RCC 7860 (cell line): ENCODE measurements at regions not wholly inside any gene's neighbourhood (a gene's known extent, or its start where the extent isn't known, plus 50 kb on each side); places are given as distances from the start of the nearest gene placed in this dataset.

Experiments used
- DNase-seq: peaks from one replicate; pipeline ENCODE4 v3.0.0-alpha.2; 2015; ENCODE audit warnings: low spot score
- FAIRE-seq: peaks from 2 replicates; lab custom pipeline; 2012; peaks lifted over from hg19 to GRCh38; lab: Jason Lieb, UNC

- DNase-seq (no peak), FAIRE-seq (no peak)
Measured at GRCh38 chr7:54469740-54470139, 72.4 kb upstream of the VSTM2A start.

DNA sequence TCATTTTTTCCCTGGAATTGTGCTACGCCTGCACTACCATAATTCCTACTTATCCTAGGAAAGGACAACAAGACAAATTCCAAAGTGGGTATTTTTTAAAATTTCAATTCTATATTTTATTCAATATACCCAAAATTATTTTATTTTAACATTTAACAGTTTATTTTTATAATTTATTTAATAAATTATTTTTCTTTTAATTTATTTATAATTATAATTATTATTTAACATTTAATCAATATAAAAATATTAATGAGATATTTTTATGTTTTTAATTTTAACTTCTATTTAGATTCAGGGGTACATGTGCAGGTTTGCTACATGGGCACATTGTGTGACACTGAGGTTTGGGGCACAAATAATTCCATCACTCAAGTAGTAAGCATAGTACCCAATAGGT lies 65.6 kb upstream of the VSTM2A start:
- no peak for DNase-seq
- FAIRE-seq = peak; percentile 84

DNA sequence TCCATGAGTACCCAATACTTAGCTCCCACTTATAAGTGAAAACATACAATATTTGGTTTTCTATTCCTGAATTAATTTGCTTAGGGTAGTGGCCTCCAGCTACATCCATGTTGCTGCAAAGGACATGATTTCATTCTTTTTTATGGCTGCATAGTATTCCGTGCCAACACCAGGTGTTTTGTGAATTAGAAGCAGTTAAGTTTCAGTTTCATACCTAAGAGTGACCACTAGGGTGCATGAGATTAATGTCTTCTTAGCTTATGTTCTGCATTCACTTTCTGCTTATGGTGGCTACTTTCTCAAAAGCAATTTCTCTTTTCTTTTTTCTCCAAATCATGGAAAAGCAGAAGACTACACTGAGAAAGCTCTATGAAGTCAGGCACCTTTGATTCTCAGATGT lies 65.1 kb upstream of the VSTM2A start:
- DNase-seq (no peak), FAIRE-seq (no peak)

DNA sequence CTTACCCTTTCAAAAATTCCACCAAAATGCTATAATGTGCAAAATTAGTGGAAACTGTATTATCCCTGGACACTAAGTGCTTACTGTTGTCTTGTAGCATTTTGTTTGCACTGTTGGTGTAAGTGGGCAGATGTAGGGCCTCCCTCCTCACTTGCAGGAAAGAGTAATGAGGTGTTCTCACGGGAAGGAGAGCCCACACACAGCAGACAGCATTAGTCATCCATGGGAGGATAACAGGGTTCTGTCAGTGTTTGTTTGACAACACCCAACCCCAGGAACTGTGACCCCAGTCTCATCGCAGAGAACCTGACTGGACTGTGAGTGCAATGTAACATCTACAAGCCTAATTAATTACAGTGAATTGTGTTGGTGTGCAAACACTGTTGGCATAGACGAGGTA lies 58.7 kb upstream of the VSTM2A start:
- FAIRE-seq = no peak
- no peak for DNase-seq

DNA sequence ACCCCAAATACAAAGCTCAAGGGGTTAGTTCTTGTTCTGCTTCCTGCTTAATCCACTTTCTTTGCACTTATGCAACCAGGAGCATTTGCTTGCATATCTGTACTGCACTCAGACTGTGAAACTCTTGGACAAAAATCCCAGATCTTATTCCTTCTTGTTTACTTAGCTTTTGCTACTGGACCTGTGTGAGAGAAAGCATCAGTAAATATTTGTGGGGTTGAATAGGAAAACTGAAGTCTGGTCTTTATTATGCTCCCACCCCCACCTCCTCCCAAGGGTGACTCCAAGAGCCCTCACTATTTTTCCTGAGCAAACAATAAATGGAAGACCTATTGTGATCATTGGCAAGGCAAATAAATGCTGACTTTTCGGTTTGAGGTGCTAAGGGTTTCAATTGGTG lies 57.1 kb upstream of the VSTM2A start:
- DNase-seq (no peak), FAIRE-seq (no peak)
